HUDEP-2 (cell line): ENCODE measurements at regions not wholly inside any gene's neighbourhood (a gene's known extent, or its start where the extent isn't known, plus 50 kb on each side); places are given as distances from the start of the nearest gene placed in this dataset.
"Not testable (repeated sequence)": the region's sequence is repeated elsewhere in the genome, so short reads cannot be mapped to it uniquely, and the experiment has no call there.

Experiments used
- DNase-seq, 76 experiments: peaks; one replicate each; lab custom pipeline; 2025; ENCODE audit not compliant: unreplicated experiment in 76 of 76; lab: John Stamatoyannopoulos, UW

DNA sequence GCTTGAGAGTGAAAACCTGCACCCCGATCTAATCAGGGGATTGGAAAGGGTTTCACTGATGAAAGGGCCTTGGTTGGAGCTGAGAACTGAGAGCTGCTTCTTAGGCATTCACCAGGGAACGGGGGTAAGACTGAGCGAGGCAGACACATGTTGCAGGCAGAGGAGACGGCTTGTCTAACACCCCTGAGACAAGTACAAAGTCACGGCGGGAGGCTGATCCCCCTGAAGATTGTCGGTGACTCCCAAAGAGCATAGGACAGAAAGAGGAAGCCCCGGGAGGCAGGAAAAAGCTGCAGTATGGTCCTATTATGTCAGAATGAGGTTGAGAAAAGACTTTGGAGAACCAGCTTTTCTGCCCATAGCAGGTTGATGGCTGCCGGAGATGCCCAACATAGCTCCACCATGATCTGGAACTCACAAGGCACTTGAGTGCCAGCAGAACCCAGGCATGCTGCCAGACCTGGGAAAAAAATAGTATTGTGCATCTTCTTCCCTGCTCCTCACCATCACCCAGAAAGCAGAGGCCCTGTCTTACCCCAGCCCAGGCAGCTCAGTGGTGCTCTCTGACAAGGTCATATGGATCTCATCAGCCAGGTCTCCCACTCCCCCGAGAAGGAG lies 463.9 kb upstream of the PROX1 start:
- DNase-seq: no peak

DNA sequence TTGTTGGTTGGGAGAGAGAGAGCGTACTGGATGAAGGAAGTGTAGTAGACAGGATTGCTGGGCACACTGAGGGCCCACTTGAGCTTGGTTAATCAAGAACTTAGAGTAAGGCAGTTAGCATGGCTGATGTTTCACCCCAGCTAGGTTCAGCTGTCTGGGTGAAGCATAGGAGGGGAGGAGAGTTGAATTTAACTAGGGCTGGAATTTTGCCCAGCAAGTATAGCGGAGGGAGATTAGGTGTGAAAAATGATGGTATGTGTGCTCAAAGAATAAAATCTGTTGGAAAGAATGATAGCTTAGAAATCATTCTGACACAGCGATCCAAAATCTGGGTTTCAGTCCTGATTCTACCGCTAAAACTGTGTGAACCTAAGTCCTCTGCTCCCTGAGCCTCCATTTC lies 461.5 kb upstream of the PROX1 start:
- no peak for DNase-seq

DNA sequence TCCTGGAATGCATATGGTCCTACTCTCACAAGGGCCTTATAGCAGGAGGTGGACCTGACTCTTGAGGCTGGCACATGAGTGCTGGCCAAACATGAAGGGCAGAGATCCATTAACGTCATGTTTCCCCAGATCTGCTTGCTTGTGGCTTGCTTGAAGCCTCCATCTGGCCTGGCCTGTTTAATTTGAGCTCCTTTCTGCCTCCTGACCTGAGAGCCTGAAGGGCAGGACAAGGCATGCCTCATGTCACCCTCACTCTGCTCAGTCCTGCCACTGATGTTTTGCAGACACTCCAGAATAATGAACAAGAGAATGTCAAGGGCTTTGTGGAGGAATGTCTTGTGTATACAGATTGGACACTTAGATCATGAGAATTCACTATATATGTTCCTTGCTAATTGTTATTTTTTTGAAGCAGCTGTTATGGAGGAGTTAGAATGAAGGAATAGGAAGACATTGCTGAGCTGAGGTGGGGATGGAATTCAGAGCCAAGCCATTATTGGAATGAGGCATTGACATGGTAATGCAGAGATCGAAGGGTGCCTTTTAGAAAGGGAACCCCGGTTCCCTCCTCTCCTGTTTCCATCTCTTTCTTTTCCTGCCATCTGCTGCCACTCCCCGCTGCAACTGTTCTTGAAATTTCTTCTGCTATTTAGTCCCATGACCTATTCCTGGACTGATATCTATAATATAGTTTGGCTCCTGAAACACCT lies 457.0 kb upstream of the PROX1 start:
- DNase-seq: no peak

DNA sequence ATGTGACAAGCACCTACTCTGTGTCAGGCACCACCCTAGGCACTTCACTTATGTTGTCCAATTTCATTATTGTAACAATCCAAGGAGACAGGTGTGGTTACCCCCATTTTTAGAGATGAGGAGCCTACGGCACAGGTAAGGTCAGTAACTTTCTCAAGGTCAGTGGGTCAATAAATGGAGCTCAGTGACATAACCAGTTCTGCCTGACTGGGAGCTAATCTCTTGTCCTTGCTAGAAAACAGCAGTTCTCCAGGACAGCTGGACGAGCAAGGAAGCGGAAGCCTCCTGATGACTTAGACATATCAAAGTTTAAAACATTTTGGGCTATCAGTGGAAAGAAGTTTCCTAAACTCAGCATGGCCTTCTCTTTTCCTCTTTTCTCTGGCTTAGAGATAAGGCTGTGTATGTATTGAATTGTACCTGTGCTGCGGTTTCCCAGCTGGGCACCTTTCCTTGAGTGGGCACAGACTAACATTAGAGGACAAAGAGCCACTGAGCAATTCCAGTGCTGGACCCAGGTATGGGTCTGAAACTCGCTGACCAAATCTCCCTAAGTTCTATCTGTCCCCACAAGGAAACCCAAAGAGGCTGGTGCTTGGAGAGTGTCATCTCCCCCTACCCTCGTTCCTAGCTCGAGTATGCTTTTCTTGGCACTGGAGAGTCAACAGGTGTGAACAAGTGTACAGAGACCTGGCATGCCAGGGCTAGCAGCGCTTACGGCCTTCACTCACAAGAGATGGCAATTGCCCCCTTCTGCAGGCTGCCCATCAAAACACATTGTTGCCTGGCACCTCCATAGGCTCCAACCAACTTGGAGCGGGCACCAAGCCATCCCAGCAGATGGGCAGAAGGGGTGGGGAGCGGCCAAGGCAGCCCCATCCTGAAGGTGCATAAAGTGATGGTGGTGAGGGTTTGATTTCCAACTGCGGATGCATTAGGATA lies 456.1 kb upstream of the PROX1 start:
- no peak for DNase-seq

DNA sequence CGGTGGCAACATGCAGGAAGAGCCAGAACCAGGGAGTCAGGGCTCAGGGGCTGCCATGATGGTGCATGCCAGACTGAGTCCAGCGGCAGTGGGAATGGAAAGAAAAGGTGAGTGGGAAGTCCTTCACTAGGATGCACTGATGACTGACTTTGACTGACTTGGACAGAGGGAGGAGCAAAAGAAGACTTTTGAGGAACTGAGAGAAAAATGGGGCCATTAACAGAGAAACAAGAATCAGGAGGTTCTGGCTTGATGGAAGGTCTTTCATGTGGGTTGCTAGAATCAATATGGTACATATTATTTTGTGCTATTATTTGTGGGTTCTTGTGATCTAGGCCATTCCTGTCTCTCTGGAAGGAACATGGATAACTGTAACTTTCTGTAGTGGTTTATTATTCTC lies 454.6 kb upstream of the PROX1 start:
- no peak for DNase-seq

DNA sequence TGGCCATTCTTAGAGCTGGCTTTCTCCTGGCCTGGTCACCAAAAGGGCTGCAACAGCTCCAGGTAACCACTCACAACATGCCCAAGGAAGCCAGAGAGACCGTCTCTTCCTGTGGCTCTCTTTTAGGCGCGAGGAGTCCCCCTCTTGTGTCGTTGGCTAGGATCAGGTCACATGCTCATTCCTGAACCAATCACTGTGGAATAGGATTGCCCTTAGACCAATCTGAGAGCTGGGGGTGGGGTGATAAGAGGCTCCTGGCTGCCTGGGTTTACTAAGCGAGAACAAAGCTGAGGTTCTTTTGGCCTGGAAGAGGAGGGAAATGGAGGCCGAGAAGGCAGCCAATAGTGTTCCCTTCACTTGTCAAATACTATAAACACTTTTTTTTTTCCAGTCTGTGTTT lies 452.1 kb upstream of the PROX1 start:
- DNase-seq: no peak

DNA sequence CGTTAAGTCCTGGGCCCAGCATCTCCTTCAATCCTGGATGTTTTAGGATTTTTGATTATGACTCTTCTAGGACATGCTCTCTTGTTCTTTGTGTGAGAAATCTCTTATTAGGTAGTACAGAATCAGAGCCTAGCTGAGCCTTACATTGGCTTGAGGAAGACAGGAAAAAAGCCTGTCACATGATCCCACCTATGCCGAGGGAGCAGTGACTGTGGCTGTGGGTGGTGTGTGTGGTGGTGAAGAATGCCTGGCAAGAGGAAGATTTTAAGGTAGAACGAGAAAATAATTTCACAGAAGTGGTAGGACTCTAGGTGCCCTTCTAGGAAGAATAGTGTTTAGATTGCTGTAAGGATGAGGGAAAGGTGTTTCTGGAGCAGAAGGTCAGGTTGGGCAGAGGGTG lies 449.5 kb upstream of the PROX1 start:
- DNase-seq: no peak

DNA sequence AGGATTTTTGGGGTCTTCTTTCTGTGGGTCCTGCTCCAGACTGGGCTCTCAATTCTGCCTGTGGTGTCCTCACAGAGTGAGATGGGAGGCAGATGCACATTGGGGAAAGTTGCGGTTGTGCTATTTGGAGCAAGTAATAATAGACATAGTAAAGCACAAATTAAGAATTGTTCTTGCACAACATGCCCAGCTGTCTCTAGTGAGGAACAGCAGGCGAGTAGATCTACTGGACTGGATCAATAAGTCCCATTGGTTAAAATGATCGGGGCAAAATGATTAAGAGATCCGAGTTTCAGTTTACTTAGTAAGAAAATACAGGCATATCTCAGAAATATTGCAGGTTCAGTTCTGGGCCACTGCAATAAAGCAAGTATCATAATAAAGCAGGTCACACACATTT lies 448.3 kb upstream of the PROX1 start:
- no peak for DNase-seq

DNA sequence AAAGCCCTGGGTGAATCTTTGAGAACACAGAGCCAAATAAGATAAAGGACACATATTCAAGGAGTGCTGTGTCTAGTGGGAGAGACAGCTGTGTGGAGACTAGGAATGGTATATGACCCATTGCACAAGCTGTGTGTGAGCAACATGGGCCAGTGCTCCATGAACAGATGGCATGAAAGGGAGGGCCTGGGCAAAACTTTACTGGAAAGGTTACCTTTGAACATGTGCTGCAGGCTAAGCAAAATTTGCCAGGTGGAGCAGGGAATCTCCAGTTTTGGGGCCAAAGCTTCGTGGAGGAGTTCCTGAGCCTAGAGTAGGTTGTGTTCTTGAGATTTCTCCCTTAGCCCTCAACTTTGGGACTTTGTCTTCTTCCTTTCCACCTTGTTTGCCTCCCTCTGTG lies 446.1 kb upstream of the PROX1 start:
- DNase-seq: no peak

DNA sequence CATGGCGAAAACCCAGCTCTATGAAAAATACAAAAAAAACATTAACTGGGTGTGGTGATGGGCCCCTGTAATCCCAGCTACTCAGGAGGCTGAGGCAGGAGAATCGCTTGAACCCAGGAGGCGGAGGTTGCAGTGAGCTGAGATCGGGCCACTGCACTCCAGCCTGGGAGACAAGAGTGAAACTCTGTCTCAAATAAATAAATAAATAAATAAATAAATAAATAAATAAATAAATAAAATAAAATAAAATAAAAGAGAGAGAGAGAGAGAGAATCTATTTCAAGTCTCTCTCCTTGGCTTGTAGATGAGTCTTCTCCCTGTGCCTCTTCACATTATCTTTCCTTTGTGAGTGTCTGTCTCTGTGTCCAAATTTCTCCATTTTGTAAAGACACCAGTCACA lies 442.6 kb upstream of the PROX1 start:
- DNase-seq: not testable (repeated sequence)

DNA sequence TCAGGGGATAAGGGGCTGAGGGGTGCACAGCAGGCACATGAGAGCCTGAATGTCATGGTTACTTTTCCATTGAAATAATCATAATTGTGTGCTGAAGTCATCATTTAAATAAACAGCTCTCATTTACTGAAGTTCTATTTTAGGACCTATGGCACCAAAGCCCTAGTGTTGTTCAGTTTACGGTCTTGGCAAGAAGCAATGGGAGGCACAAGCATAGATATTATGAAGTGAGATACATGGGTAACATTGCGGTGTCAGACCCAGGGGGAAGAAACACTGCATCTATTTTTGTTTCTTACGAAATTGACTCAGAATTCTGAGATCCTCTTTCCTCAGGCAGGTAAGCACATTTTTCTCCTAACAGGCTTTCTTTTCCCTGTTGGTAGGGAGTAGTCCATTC lies 437.8 kb upstream of the PROX1 start:
- DNase-seq: no peak

DNA sequence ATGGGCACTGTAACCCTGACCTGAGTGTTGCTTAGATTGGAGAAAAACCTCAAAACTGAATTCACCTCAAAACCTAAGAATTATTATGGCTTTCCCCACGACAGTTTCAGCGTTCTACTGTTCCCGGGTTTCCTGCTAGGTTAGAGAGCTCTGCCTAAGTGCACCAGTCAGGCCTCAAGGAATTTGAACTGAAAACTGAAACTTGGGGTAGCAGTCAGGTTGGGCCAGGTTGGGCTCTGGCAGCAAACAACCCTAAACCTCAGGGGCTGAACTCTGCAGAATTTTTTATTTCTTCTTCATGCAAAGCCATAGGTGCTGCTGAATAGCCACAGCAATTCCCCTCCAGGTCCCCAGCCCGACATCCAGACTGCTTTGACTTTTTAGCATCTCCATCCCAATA lies 437.0 kb upstream of the PROX1 start:
- no peak for DNase-seq

DNA sequence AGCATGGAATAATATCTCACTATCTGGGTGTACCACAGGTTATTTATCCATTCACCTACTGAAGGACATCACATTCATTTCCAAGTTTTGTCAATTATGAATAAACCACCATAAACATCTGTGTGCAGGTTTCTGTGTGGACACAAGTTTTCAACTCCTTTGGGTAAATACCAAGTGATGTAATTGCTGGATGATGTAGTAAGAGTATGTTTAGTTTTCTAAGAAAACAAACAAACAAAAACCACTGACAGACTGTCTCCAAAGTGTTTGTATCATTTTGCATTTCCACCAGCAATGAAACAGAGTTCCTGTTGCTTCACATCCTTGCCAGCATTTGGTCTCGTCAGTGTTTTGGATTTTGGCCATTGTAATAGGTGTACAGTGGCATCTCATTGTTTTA lies 435.7 kb upstream of the PROX1 start:
- DNase-seq: no peak

DNA sequence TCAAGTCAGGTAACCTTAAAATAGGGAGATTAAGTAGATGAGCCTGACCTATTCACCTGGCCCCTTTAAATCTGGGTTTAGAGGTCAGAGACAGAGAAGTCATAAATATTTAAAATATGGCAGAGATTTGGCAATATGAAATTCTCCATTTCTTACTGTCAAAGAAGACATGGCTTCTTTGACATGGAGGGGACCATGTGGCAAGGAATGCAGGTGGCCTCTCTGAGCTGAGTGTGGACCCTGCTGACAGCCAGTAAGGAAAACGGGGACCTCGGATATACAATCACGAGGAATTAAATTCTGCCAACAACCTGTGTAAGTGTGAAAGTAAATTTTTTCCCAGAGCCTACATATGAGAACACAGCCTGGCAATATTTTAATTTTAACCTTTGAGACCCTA lies 427.5 kb upstream of the PROX1 start:
- DNase-seq: no peak

DNA sequence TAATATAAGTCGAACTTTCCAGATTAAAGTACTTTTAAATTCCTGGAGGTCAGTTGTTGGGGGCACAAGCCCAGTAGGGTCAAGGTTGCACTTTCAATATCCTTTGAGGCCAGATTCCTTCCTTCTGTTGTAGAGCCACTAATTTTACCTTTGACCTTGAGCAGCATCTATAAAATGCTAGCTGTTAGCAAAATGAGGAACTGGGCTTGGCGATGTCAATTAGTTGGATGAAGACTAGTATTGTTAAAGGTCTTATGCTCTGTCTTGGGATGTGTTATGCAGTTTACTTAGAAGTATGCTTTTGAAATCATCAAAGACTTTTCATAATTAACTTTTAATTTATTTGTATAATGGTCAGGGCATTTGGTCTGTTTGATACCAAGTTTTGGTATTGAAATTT lies 425.9 kb upstream of the PROX1 start:
- DNase-seq: no peak

DNA sequence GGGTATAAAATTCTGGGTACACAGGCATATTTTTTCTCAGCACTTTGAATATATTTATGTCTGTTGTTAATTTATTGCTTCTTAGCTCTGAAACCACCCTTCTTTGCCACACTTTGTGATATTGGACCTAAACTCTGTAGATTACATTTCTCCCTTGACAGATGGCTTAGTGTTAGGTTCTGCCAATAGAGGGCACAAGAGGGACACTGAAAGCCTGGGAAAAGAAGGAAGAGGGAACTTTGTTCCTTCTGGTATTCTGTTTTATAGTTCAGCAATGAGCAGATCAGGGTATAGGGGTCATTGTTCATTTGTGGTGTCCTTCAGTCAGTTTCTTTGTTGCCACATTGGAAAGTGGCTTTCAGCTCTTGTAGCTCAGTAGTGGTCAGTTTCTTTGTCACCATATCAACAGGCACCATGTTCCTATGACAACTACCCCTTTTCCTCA lies 423.5 kb upstream of the PROX1 start:
- DNase-seq: peak in 22 of 76 experiments; percentile 3 to 44 (median 14)

DNA sequence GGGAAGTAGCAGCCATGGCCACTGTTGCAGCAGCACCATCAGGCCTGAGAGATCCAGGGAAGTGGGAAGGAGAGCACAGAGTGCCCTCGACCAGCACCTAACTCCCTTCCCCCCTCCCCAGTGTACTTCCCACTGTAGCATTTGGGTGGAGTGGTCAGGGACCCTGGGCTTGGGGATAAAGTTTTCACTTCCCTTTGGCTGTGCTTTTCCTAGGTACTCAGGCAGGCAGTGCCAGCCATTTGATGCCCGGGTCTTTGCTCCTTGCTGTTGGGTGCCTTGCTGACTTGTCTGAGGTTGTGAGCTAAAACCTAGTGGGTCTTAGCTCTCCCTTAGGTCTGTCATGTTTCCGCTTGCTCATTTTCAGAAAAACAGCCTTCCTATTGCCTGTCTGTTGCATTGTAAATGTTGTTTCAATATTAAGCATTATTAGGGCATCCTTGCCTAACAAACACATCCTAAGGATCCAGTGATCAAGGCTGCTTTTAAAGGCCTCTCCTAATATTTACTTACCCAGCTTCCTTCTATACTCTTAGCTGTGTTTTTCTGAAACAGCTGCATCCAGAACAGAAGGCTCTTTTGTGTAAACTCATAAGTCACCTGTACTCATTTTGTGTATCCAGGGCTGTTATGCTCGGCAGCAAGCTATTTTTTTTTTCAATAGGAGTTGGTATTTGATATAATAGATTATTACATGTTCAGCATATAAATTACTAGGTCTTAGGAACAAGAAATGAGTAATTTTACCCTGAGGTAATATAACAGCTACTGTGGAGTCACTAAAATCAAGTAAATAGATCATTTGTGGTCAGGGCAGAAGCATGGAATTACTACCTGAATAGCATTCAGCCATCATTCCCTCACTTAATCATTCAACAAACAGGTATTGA lies 418.6 kb upstream of the PROX1 start:
- DNase-seq: no peak

DNA sequence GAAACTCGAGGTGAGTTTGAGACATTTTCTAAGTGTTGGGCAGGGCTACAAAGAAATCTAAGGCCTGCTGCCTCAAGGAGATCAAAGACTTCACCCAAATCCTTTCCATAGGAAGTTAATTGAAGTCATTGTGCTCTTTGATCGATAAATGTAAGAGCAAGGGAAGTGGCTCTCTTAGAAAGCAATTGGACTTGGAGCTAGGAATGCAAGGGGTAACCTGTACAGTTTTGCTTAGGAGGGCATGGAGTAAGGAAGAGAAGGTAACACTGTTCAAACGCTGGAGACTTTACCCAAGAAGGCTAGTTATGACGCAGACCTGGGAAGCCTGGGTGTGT lies 418.0 kb upstream of the PROX1 start:
- DNase-seq: no peak

DNA sequence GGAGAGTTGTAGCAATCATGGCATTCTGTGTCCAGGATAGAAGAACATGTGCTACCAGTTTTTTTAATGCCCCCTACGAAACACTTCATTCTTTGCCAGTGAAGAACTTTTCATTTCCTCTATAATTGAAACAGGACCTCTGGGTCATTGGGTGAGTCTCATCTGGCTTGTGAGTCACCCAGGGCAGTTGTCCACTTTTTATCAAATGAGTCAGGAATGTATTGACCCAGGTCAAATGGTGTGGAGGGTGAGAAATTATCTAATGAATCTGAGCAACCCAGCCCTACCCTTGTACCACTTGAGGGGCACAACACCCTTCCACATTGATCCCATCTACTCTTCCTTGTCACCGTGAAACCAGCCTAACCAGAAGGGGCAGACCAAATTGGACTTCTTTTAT lies 417.3 kb upstream of the PROX1 start:
- DNase-seq: no peak

DNA sequence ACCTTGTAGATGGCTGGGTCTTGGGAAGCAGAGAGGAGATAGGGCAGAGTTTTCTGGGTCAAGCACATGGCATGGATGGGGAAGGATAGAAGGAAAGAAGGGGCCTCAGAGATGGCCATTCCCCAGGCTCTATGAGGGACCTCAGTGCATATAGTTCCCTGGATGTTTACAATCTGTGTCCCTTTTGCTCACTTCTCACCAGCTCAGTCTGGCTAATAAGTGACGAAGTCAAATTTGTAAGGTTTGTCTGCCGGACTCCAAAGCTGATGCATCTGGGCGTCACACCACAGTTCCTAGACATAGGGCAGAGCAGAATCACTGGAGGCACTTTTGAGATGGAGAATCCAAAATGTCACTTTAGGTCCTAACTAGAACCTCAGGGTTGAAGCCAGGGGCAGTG lies 416.4 kb upstream of the PROX1 start:
- no peak for DNase-seq

DNA sequence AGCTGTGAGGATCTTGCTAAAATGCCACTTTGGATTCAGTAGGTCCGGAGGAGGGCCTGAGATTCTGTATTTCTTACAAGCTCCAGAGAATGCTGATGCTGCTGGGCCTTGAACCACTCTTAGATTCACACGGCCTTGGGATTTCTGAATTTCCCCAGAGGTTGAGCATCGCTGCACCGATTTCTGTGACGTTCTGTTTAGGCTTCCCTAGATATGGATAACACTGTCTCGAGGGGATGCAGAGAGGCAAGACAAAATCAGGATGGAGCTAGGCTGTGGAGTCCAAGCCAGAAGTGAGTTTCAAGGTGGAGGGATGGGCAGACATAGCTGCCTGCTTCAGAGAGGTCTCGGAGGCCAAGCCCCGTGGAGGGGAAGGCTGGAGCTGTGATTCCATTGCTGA lies 415.9 kb upstream of the PROX1 start:
- DNase-seq: no peak
